GM18508 (cell line): ENCODE measurements at regions not wholly inside any gene's neighbourhood (a gene's known extent, or its start where the extent isn't known, plus 50 kb on each side); places are given as distances from the start of the nearest gene placed in this dataset.
"Not testable (repeated sequence)": the region's sequence is repeated elsewhere in the genome, so short reads cannot be mapped to it uniquely, and the experiment has no call there.

Experiments used
- ATAC-seq: cut with Tn5 transposase; IDR thresholded peaks from one replicate; pipeline ENCODE4 v1.9.1; 2021; ENCODE audit warnings: moderate number of reproducible peaks; ENCODE audit not compliant: insufficient read depth, unreplicated experiment

GRCh38 chr1:166600574-166600973 is 238.7 kb upstream of the POGK start:
- no peak for ATAC-seq

GRCh38 chr1:166601650-166602278 is 237.5 kb upstream of the POGK start:
- no peak for ATAC-seq

- not testable (repeated sequence) for ATAC-seq
These were observed 236.5 kb upstream of the POGK start for GRCh38 chr1:166602801-166603200.

- no peak for ATAC-seq
These were observed 236.0 kb upstream of the POGK start for GRCh38 chr1:166603296-166603695.

GRCh38 chr1:166605137-166605536 is 234.1 kb upstream of the POGK start:
- ATAC-seq = no peak

GRCh38 chr1:166612886-166613285 is 226.4 kb upstream of the POGK start:
- no peak for ATAC-seq

GRCh38 chr1:166616206-166616605 is 223.1 kb upstream of the POGK start:
- no peak for ATAC-seq

GRCh38 chr1:166626711-166627110 is 212.6 kb upstream of the POGK start:
- ATAC-seq = no peak

GRCh38 chr1:166627558-166627957 is 211.7 kb upstream of the POGK start:
- no peak for ATAC-seq

GRCh38 chr1:166628259-166628658 is 211.0 kb upstream of the POGK start:
- no peak for ATAC-seq

- no peak for ATAC-seq
These were observed 209.3 kb upstream of the POGK start for GRCh38 chr1:166629946-166630345.

- no peak for ATAC-seq
These were observed 208.9 kb upstream of the POGK start for GRCh38 chr1:166630369-166630768.

- no peak for ATAC-seq
These were observed 201.1 kb upstream of the POGK start for GRCh38 chr1:166638137-166638536.

- not testable (repeated sequence) for ATAC-seq
These were observed 182.0 kb upstream of the POGK start for GRCh38 chr1:166657228-166657627.

GRCh38 chr1:166666790-166667189 is 172.5 kb upstream of the POGK start:
- not testable (repeated sequence) for ATAC-seq

- ATAC-seq = not testable (repeated sequence)
These were observed 171.7 kb upstream of the POGK start for GRCh38 chr1:166667600-166667999.

- ATAC-seq = no peak
These were observed 167.6 kb upstream of the POGK start for GRCh38 chr1:166671627-166672026.

GRCh38 chr1:166673722-166674121 is 165.6 kb upstream of the POGK start:
- no peak for ATAC-seq

GRCh38 chr1:166675213-166675612 is 164.1 kb upstream of the POGK start:
- ATAC-seq = no peak

- no peak for ATAC-seq
These were observed 162.3 kb upstream of the POGK start for GRCh38 chr1:166676981-166677380.

GRCh38 chr1:166679369-166679768 is 159.9 kb upstream of the POGK start:
- ATAC-seq = no peak

GRCh38 chr1:166682588-166682987 is 156.7 kb upstream of the POGK start:
- ATAC-seq = no peak

- not testable (repeated sequence) for ATAC-seq
These were observed 154.6 kb upstream of the POGK start for GRCh38 chr1:166684669-166685068.
